ENCODE measurements at regions not wholly inside any gene's neighbourhood (a gene's known extent, or its start where the extent isn't known, plus 50 kb on each side); places are given as distances from the start of the nearest gene placed in this dataset.

DNA sequence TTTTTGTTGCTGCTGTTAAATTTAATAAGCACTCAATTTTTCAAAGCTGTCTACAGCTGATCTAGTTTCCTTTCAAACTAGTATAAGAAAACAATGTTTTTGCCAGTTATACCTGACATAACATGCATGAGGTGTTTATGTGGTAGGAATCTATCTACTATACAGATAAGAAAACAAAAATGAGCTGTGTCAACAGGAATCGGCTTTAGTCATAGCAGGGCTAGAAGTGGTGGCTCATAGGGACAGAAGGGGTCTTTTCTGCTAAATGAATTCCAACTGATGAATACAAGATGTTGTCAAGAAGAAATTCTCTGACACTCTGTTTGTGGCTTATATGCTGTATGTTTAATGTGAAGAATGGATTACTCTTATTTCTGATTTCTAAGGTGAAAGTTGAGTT is 55.7 kb upstream of the CLNK start:
- no peak for DNase-seq

DNA sequence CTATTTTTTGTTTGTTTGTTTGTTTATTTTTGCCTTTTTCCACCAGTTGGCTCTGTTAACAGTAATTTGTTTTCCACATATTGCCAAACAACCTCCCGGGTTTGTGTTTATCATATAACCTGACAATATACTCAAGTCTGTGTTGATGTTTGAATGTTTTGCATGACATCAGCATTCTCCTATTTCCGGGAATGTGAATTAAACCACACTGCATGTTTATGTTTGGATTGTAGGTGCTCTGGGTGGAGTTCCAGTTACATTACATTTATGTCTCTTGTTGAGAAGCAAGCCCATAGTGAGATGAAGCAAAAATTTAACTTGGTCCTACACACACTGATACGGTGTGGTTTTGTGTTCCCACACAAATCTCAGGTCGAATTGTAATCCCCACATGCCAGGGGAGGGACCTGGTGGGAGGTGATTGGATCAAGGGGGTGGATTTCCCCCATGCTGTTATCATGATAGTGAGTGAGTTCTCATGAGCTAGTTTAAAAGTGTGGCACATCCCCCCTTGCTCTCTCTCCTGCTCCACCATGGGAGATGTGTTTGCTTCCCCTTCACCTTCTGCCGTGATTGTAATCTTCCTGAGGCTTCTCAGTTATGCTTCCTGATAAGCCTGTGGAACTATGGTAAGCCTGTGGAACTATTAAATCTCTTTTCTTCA is 54.4 kb upstream of the CLNK start:
- no peak for DNase-seq

DNA sequence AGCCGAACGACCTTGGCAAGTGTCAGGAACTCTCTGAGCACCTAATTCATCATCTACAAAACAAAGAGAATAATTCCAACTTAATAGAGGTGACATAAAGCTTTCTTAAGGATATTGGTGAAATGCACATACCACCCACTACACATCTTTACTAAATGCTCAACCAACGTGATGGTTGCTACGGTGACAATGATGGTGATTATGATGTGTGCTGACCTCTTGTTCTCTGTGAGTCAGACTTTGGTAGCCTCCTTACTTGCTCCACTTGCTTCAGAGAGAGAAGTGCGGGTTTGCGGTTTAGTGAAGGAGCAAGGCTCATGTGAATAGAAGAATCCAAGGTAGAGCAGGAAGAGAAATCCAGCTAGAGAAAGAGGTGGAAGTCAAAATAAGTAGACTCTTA is 52.8 kb upstream of the CLNK start:
- DNase-seq: no peak

DNA sequence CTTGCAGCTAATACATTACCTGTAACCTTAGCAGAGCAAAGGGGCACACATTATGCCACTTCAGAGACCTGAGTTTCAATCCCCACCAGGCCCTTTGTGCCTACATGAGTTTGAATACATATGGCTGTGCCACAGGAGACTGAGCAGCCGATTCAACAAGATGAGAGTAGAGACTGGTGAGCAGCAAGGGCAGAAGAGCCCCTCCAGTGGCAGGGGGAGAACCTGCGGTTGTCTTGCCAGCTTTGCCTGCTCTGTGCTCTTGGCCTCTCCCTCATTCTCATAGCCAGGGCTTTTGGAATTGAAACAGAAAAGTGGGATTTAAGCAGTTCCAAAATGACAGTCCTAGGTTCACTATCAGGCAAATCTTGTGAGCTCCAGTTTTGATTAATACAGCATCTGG is 52.3 kb upstream of the CLNK start:
- DNase-seq: no peak

DNA sequence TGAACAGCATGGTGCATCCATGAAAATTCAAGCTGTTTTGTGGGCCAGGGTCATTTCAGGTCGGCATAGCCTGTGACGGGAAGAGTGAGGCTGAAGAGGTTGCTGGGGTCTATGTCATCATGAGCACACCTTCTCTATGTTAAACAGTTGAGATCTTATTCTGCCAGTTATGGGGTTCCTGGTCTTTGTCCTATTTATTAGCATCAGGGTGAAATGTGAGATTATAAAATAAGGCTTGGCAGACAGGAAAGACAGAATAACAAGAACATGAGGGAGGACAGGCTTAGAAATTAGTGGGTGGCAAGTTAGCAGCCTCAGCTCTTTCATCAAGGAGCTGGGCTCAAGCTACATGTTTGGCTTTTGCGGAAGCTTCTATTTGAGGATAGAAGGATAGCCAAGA is 51.7 kb upstream of the CLNK start:
- no peak for DNase-seq

DNA sequence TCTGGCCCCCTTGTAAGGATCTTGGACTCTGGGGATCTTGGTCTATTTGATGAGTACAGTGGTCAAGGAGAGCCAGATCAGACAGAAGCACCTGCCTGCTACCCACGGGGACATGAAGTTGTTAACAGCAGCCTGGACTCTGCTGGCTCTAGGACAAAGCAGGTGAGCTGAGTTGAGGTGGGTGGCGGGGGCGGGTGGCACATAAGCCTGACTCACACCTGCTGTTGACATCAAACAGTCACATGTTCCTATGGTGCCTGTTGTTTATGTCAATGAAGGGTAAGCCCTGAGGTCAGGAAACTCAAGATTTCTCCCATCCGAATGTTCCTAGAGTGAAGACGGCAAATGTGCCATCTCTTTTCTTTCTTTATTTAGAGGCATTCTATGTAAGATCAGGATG is 50.1 kb upstream of the CLNK start:
- DNase-seq: no peak

Data from NCI-H1092 treated with DMSO at 0.1 percent for 48 hours (cell line).